Astrocyte (in vitro differentiated cells and primary cell): ENCODE measurements at regions not wholly inside any gene's neighbourhood (a gene's known extent, or its start where the extent isn't known, plus 50 kb on each side); places are given as distances from the start of the nearest gene placed in this dataset.

ENCODE experiments used
- EZH2 ChIP-seq: IDR thresholded peaks from 2 replicates; pipeline ENCODE4 v1.6.1; 2012; ENCODE audit warnings: mild to moderate bottlenecking, low read length, inconsistent platforms; ENCODE audit not compliant: insufficient read depth
- TF ChIP-seq, protein P1 (sequence below): IDR thresholded peaks from 2 replicates; pipeline ENCODE4 v1.5.1; 2011; ENCODE audit warnings: low read depth, mild to moderate bottlenecking, inconsistent platforms, low read length, moderate library complexity; ENCODE audit not compliant: insufficient read depth

DNA sequence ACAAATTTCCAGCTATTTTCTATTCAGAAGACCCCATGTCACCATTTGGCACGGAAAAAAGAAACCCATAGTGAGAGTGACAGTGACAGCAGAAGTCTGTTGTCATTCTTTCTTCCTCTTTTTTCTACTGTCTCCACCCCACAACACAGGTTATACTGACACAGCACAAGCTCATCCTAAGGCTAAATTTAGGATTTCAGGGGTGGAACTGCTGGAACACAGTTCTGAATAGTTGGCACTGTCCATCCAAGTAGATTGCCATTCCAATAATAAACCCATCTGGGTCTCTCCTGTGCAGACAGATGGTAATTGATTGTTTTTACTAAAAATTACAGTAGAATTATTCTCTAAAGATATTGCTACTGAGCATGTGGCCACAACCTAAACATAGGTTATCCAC, 95.2 kb upstream of the C11orf87 start:
- TF ChIP-seq, protein P1, sequence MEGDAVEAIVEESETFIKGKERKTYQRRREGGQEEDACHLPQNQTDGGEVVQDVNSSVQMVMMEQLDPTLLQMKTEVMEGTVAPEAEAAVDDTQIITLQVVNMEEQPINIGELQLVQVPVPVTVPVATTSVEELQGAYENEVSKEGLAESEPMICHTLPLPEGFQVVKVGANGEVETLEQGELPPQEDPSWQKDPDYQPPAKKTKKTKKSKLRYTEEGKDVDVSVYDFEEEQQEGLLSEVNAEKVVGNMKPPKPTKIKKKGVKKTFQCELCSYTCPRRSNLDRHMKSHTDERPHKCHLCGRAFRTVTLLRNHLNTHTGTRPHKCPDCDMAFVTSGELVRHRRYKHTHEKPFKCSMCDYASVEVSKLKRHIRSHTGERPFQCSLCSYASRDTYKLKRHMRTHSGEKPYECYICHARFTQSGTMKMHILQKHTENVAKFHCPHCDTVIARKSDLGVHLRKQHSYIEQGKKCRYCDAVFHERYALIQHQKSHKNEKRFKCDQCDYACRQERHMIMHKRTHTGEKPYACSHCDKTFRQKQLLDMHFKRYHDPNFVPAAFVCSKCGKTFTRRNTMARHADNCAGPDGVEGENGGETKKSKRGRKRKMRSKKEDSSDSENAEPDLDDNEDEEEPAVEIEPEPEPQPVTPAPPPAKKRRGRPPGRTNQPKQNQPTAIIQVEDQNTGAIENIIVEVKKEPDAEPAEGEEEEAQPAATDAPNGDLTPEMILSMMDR: no peak
- no peak for TF ChIP-seq EZH2
